Activated CD4-positive, alpha-beta T cell treated with anti-CD3 and anti-CD28 coated beads for 36 hours (primary cell): ENCODE measurements at regions not wholly inside any gene's neighbourhood (a gene's known extent, or its start where the extent isn't known, plus 50 kb on each side); places are given as distances from the start of the nearest gene placed in this dataset.
"Not testable (repeated sequence)": the region's sequence is repeated elsewhere in the genome, so short reads cannot be mapped to it uniquely, and the experiment has no call there.

Experiments used
- ATAC-seq: fragments of 200-7000 bp; cut with Tn5 transposase; one replicate; pipeline ENCODE4 v1.10.0; 2021; ENCODE audit warnings: mild to moderate bottlenecking, moderate library complexity
- CTCF ChIA-PET: fragments of 350-600 bp; sonication (Branson Sonifier 250); formaldehyde crosslinking; loops from one replicate; lab custom pipeline; 2021; ENCODE audit warnings: antibody characterized with exemption; lab: Charles Lee
- POLR2A ChIA-PET: fragments of 350-600 bp; sonication (Branson Sonifier 250); formaldehyde crosslinking; loops from one replicate; lab custom pipeline; 2021; ENCODE audit warnings: antibody characterized with exemption, inconsistent platforms; lab: Charles Lee
- DNase-seq: peaks from one replicate; pipeline ENCODE4 v3.0.0-alpha.2; 2020
- H3K27ac Mint-ChIP-seq: one replicate; pipeline ENCODE4 v1.8.0; 2021; ENCODE audit warnings: mixed read lengths
- H3K27me3 Mint-ChIP-seq: one replicate; pipeline ENCODE4 v1.8.0; 2021; ENCODE audit warnings: mixed read lengths
- H3K36me3 Mint-ChIP-seq: one replicate; pipeline ENCODE4 v1.8.0; 2021; ENCODE audit warnings: low read depth, mixed read lengths
- H3K4me1 Mint-ChIP-seq: one replicate; pipeline ENCODE4 v1.8.0; 2021; ENCODE audit warnings: mixed read lengths
- H3K4me3 Mint-ChIP-seq: one replicate; pipeline ENCODE4 v1.8.0; 2021; ENCODE audit warnings: mild to moderate bottlenecking, moderate library complexity, mixed read lengths
- H3K9me3 Mint-ChIP-seq: one replicate; pipeline ENCODE4 v1.8.0; 2021; ENCODE audit warnings: low read depth, mixed read lengths
- intact Hi-C, 2 experiments: fragments of 100-400 bp; cut with DNase I in 1 of 2; cut with micrococcal nuclease in 1 of 2; formaldehyde crosslinking; loops; one replicate each; pipeline versions ENCODE4 v1.14.2 to v1.15.1; 2022 to 2024; cut with DNase I, micrococcal nuclease

DNA sequence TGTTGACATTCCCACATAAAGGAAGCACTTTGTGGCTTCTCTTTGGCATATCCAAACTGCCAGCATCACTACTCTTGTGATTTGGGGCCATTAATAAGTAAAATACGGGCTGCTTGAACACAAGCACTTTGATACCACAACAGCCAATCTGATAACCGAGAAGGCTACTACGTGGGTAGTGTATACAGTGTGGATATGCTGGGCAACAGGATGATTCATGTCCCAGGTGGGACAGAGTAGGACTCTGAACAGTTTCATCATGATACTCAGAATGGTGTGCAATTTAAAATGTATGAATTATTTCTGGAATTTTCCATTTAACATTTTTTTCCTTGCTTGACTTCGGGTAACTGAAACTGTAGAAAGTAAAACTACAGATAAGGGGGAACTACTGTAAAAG, 225.0 kb upstream of the DDHD1 start:
- POLR2A ChIA-PET = no interaction called here
- ATAC-seq (no peak), DNase-seq (no peak)
- CTCF ChIA-PET = interaction anchor here (1.3 kb wide), 1 partner anchor 11 kb away, joined by 4 read pairs; no protein-coding TSS in a partner anchor
- intact Hi-C loops = no loop called here
- H3K4me3 Mint-ChIP-seq = no peak overlapping the region
- no peak overlapping the region for H3K27ac Mint-ChIP-seq
- H3K9me3 Mint-ChIP-seq = no peaks in the 10 kb centered on the region
- H3K36me3 Mint-ChIP-seq = no peaks in the 10 kb centered on the region
- no peaks in the 10 kb centered on the region for H3K27me3 Mint-ChIP-seq
- peaks cover 11% of the 10 kb centered on the region for H3K4me1 Mint-ChIP-seq

- intact Hi-C loops = no loop called here
- H3K4me1 Mint-ChIP-seq = peaks cover 9% of the 10 kb centered on the region
- no peak overlapping the region for H3K4me3 Mint-ChIP-seq
- POLR2A ChIA-PET = no interaction called here
- CTCF ChIA-PET = no interaction called here
- ATAC-seq (no peak), DNase-seq (no peak)
- H3K27me3 Mint-ChIP-seq = no peaks in the 10 kb centered on the region
- no peak overlapping the region for H3K27ac Mint-ChIP-seq
- no peaks in the 10 kb centered on the region for H3K9me3 Mint-ChIP-seq
- H3K36me3 Mint-ChIP-seq = no peaks in the 10 kb centered on the region
These were observed 222.9 kb upstream of the DDHD1 start for GRCh38 chr14:53376064-53376463.

GRCh38 chr14:53375599-53375998, 222.5 kb upstream of the DDHD1 start:
- H3K27me3 Mint-ChIP-seq = no peaks in the 10 kb centered on the region
- no peak for ATAC-seq
- CTCF ChIA-PET = interaction anchor here (0.9 kb wide), 1 partner anchor 21 kb away, joined by 4 read pairs; no protein-coding TSS in a partner anchor
- no peak overlapping the region for H3K4me3 Mint-ChIP-seq
- H3K4me1 Mint-ChIP-seq = peaks cover 4% of the 10 kb centered on the region
- H3K36me3 Mint-ChIP-seq = no peaks in the 10 kb centered on the region
- no peaks in the 10 kb centered on the region for H3K9me3 Mint-ChIP-seq
- H3K27ac Mint-ChIP-seq = no peak overlapping the region
- POLR2A ChIA-PET = no interaction called here
- intact Hi-C loops = no loop called here
- no peak for DNase-seq

DNA sequence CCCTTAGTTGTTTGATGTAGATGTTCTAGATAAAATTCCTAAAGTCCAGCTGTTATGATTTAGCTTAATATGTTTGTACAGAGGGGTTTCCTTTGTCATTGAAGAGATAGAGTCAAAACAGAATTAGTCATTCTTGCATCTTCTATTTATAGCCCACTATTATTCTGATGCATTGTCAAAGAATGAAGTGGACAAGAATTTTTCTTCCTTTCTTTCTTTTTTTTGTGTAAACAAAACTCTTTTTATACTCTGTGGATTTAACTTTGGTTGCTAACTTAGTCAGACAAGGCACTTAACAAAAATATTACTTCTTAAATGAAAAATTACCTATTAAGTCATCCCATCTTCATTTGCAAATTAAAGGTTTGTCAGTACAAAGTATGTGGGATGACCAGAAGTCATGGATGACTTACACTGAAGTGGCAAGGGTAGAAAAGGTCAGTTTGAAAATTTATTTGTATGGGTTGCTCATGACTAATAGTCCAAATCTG, 215.6 kb upstream of the DDHD1 start:
- Mint-ChIP-seq H3K4me1 (no peaks in the 10 kb centered on the region), H3K27me3 (no peaks in the 10 kb centered on the region), H3K4me3 (no peak overlapping the region), H3K36me3 (no peaks in the 10 kb centered on the region), H3K27ac (no peak overlapping the region), H3K9me3 (peaks cover 2% of the 10 kb centered on the region)
- CTCF ChIA-PET = no interaction called here
- POLR2A ChIA-PET = no interaction called here
- ATAC-seq = no peak
- DNase-seq = no peak
- intact Hi-C loops = no loop called here

- DNase-seq (no peak), ATAC-seq (no peak)
- ChIA-PET POLR2A (no interaction called here), CTCF (interaction anchor here (0.7 kb wide), 1 partner anchor 474 kb away, joined by 3 read pairs; no protein-coding TSS in a partner anchor)
- Mint-ChIP-seq H3K27me3 (no peaks in the 10 kb centered on the region), H3K9me3 (peaks cover 8% of the 10 kb centered on the region), H3K27ac (no peak overlapping the region), H3K36me3 (no peaks in the 10 kb centered on the region), H3K4me1 (no peaks in the 10 kb centered on the region), H3K4me3 (no peak overlapping the region)
- intact Hi-C loops = no loop called here
These were observed 214.9 kb upstream of the DDHD1 start for GRCh38 chr14:53368066-53368465.

GRCh38 chr14:53367644-53368026, 214.5 kb upstream of the DDHD1 start:
- Mint-ChIP-seq H3K27me3 (no peaks in the 10 kb centered on the region), H3K4me1 (no peaks in the 10 kb centered on the region), H3K9me3 (peaks cover 10% of the 10 kb centered on the region), H3K36me3 (no peaks in the 10 kb centered on the region), H3K27ac (no peak overlapping the region), H3K4me3 (no peak overlapping the region)
- ATAC-seq (no peak), DNase-seq (no peak)
- intact Hi-C loops = no loop called here
- CTCF ChIA-PET = interaction anchor here (0.7 kb wide), 1 partner anchor 474 kb away, joined by 3 read pairs; no protein-coding TSS in a partner anchor
- POLR2A ChIA-PET = no interaction called here

- Mint-ChIP-seq H3K36me3 (no peaks in the 10 kb centered on the region), H3K9me3 (peaks cover 10% of the 10 kb centered on the region), H3K27ac (no peak overlapping the region), H3K4me1 (no peaks in the 10 kb centered on the region), H3K4me3 (no peak overlapping the region), H3K27me3 (no peaks in the 10 kb centered on the region)
- ChIA-PET CTCF (no interaction called here), POLR2A (no interaction called here)
- no peak for ATAC-seq
- intact Hi-C loops = no loop called here
- no peak for DNase-seq
These were observed 212.5 kb upstream of the DDHD1 start for GRCh38 chr14:53365486-53366130.

DNA sequence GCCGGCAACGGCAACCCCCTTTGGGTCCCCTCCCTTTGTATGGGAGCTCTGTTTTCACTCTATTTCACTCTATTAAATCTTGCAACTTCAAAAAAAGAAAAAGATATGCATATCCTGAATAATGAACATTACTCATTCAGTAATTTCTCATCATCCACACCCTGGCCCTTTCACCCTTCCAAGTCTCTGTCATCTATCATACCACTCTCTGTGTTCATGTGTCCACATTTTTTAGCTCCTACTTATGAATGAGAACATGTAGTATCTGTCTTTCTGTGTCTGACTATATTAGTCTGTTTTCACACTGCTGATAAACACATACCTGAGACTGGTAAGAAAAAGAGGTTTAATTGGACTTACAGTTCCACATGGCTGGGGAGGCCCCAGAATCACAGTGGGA, 209.8 kb upstream of the DDHD1 start:
- H3K27me3 Mint-ChIP-seq, CTCF ChIA-PET, H3K4me3 Mint-ChIP-seq, H3K9me3 Mint-ChIP-seq, ATAC-seq, H3K4me1 Mint-ChIP-seq, intact Hi-C loops, POLR2A ChIA-PET, H3K27ac Mint-ChIP-seq, H3K36me3 Mint-ChIP-seq, DNase-seq: not testable (repeated sequence)

- ChIA-PET POLR2A (no interaction called here), CTCF (no interaction called here)
- intact Hi-C loops = no loop called here
- ATAC-seq = no peak
- Mint-ChIP-seq H3K36me3 (no peaks in the 10 kb centered on the region), H3K27ac (no peak overlapping the region), H3K4me3 (no peak overlapping the region), H3K27me3 (no peaks in the 10 kb centered on the region), H3K4me1 (no peaks in the 10 kb centered on the region), H3K9me3 (peaks cover 10% of the 10 kb centered on the region)
- DNase-seq = no peak
These were observed 207.7 kb upstream of the DDHD1 start for GRCh38 chr14:53360829-53361228.

DNA sequence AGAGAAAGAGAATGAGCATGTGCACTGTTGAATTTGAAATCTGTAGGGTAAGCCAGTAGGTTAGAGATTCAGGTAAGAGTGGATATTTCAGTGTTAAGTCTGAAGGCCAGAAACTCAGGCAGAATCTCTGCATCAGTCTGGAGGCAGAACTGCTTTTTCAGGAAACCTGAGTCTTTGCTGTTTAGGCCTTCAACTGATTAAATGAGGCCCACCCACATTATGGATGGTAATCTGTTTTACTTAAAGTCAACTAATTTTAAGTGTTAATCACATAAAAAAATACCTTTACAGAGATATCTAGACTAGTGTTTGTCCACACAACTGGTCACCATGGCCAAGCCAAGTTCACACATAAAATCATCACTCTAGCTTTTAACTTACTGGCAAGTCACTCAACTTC, 205.0 kb upstream of the DDHD1 start:
- H3K27me3 Mint-ChIP-seq = no peaks in the 10 kb centered on the region
- no peaks in the 10 kb centered on the region for H3K36me3 Mint-ChIP-seq
- peaks cover 3% of the 10 kb centered on the region for H3K9me3 Mint-ChIP-seq
- DNase-seq = no peak
- H3K4me3 Mint-ChIP-seq = no peak overlapping the region
- peaks cover 2% of the 10 kb centered on the region for H3K4me1 Mint-ChIP-seq
- intact Hi-C loops = no loop called here
- no peak overlapping the region for H3K27ac Mint-ChIP-seq
- no peak for ATAC-seq
- ChIA-PET CTCF (no interaction called here), POLR2A (no interaction called here)

GRCh38 chr14:53356361-53357150, 203.4 kb upstream of the DDHD1 start:
- intact Hi-C loops = no loop called here
- Mint-ChIP-seq H3K27me3 (no peaks in the 10 kb centered on the region), H3K36me3 (no peaks in the 10 kb centered on the region), H3K9me3 (no peaks in the 10 kb centered on the region), H3K27ac (no peak overlapping the region), H3K4me1 (peaks cover 2% of the 10 kb centered on the region), H3K4me3 (no peak overlapping the region)
- POLR2A ChIA-PET = no interaction called here
- ATAC-seq (no peak), DNase-seq (no peak)
- CTCF ChIA-PET = interaction anchor here (0.7 to 1.1 kb wide), 2 partner anchors 51 to 973 kb away, joined by 3 read pairs; no protein-coding TSS in a partner anchor
